ENCODE measurements at regions not wholly inside any gene's neighbourhood (a gene's known extent, or its start where the extent isn't known, plus 50 kb on each side); places are given as distances from the start of the nearest gene placed in this dataset.

- DNase-seq = no peak
- H3K4me2 ChIP-seq (ENCODE audit: insufficient read depth, low read length) = no peak overlapping the region
Measured at GRCh38 chr13:33933810-33934209, 115.9 kb downstream of the RFC3 start.

DNA sequence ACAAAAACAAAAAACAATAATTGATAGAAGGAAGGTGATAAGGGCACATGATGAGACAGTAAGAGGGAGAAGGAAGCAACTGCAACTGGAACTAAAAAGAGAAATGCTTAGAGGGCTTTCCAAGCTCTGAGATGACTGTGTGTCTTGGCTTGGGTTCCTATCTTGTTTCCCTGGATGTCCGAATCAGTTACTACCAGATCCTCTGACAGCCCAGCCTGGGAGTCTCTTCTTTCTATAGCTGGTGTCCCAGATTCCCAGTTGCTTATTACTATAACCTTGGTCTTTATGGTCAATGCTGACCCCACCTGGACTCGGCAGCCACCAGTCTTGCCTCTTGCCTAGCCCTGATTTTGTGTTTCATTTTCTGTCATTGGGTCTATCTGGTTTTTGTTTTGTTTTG, 116.4 kb downstream of the RFC3 start:
- H3K27ac ChIP-seq (ENCODE audit: low read length) = no peak overlapping the region
- H2AFZ ChIP-seq (ENCODE audit: low read depth, low read length) = no peak overlapping the region
- H3K27me3 ChIP-seq (ENCODE audit: insufficient read depth, low read length, poor library complexity) = no peaks in the 10 kb centered on the region
- TF ChIP-seq, protein P1, sequence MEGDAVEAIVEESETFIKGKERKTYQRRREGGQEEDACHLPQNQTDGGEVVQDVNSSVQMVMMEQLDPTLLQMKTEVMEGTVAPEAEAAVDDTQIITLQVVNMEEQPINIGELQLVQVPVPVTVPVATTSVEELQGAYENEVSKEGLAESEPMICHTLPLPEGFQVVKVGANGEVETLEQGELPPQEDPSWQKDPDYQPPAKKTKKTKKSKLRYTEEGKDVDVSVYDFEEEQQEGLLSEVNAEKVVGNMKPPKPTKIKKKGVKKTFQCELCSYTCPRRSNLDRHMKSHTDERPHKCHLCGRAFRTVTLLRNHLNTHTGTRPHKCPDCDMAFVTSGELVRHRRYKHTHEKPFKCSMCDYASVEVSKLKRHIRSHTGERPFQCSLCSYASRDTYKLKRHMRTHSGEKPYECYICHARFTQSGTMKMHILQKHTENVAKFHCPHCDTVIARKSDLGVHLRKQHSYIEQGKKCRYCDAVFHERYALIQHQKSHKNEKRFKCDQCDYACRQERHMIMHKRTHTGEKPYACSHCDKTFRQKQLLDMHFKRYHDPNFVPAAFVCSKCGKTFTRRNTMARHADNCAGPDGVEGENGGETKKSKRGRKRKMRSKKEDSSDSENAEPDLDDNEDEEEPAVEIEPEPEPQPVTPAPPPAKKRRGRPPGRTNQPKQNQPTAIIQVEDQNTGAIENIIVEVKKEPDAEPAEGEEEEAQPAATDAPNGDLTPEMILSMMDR (IDR thresholded peaks at IDR 0.05; ENCODE audit: borderline replicate concordance, extremely low read depth, low read length, poor library complexity, severe bottlenecking) = no peak
- TF ChIP-seq EZH2 (IDR thresholded peaks at IDR 0.05; ENCODE audit: borderline replicate concordance, low read depth, low read length, severe bottlenecking) = no peak
- H3K79me2 ChIP-seq (ENCODE audit: insufficient read depth, low read length) = no peaks in the 10 kb centered on the region
- no peaks in the 10 kb centered on the region for H3K4me1 ChIP-seq (ENCODE audit: insufficient read depth, low read length)
- H4K20me1 ChIP-seq (ENCODE audit: insufficient read depth, low read length) = no peaks in the 10 kb centered on the region
- no peaks in the 10 kb centered on the region for H3K9me3 ChIP-seq (ENCODE audit: insufficient read depth, low read length, severe bottlenecking)
- DNase-seq (no peak), ATAC-seq (ENCODE audit: insufficient read depth, low read depth) (no peak)
- H3K4me3 ChIP-seq (ENCODE audit: low read depth in 1 of 2, low read length in 2 of 2) = no peak overlapping the region
- no peak overlapping the region for H3K4me2 ChIP-seq (ENCODE audit: insufficient read depth, low read length)
- H3K9ac ChIP-seq (ENCODE audit: low read depth, low read length) = no peak overlapping the region
- no peaks in the 10 kb centered on the region for H3K36me3 ChIP-seq (ENCODE audit: insufficient read depth, low read length)

More at GRCh38 chr13:33933810-33934209, 115.9 kb downstream of the RFC3 start:
- Histone ChIP-seq H3K79me2 (ENCODE audit: insufficient read depth, low read length) (no peaks in the 10 kb centered on the region), H3K27me3 (ENCODE audit: insufficient read depth, low read length, poor library complexity) (no peaks in the 10 kb centered on the region), H3K4me3 (ENCODE audit: low read depth in 1 of 2, low read length in 2 of 2) (no peak overlapping the region), H3K9me3 (ENCODE audit: insufficient read depth, low read length, severe bottlenecking) (no peaks in the 10 kb centered on the region), H3K27ac (ENCODE audit: low read length) (no peak overlapping the region), H3K36me3 (ENCODE audit: insufficient read depth, low read length) (no peaks in the 10 kb centered on the region), H3K9ac (ENCODE audit: low read depth, low read length) (no peak overlapping the region), H2AFZ (ENCODE audit: low read depth, low read length) (no peak overlapping the region), H4K20me1 (ENCODE audit: insufficient read depth, low read length) (no peaks in the 10 kb centered on the region), H3K4me1 (ENCODE audit: insufficient read depth, low read length) (no peaks in the 10 kb centered on the region)
- ATAC-seq (ENCODE audit: insufficient read depth, low read depth) = no peak
- TF ChIP-seq, protein P1 (IDR thresholded peaks at IDR 0.05; ENCODE audit: borderline replicate concordance, extremely low read depth, low read length, poor library complexity, severe bottlenecking) = no peak
- TF ChIP-seq EZH2 (IDR thresholded peaks at IDR 0.05; ENCODE audit: borderline replicate concordance, low read depth, low read length, severe bottlenecking) = no peak

DNA sequence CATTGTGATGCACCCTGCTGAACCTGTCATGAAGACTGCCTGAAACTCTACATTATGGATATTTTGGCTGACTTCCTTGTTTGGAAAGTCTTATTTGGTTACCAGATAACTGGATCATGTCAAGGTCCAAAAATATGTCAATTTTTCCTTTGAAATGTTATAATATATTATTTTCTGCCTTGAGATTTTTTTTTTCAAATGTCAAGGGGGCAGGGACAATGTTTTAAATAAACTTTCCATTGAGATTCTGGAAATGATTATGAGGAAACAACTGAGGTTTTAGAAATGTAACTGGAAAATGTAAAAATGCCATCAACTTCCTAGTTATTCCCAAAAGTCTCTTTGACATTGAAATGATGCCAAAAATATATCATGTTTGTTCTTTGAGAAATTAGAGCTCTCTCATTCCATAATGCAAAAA, 117.0 kb downstream of the RFC3 start:
- Histone ChIP-seq H4K20me1 (ENCODE audit: insufficient read depth, low read length) (no peaks in the 10 kb centered on the region), H3K4me1 (ENCODE audit: insufficient read depth, low read length) (no peaks in the 10 kb centered on the region), H3K27ac (ENCODE audit: low read length) (no peak overlapping the region), H3K4me2 (ENCODE audit: insufficient read depth, low read length) (no peak overlapping the region), H3K9ac (ENCODE audit: low read depth, low read length) (no peak overlapping the region), H3K79me2 (ENCODE audit: insufficient read depth, low read length) (no peaks in the 10 kb centered on the region), H3K9me3 (ENCODE audit: insufficient read depth, low read length, severe bottlenecking) (no peaks in the 10 kb centered on the region), H3K27me3 (ENCODE audit: insufficient read depth, low read length, poor library complexity) (no peaks in the 10 kb centered on the region), H2AFZ (ENCODE audit: low read depth, low read length) (no peak overlapping the region), H3K36me3 (ENCODE audit: insufficient read depth, low read length) (no peaks in the 10 kb centered on the region), H3K4me3 (ENCODE audit: low read depth in 1 of 2, low read length in 2 of 2) (no peak overlapping the region)
- TF ChIP-seq, protein P1 (IDR thresholded peaks at IDR 0.05; ENCODE audit: borderline replicate concordance, extremely low read depth, low read length, poor library complexity, severe bottlenecking) = no peak
- no peak for TF ChIP-seq EZH2 (IDR thresholded peaks at IDR 0.05; ENCODE audit: borderline replicate concordance, low read depth, low read length, severe bottlenecking)
- ATAC-seq (ENCODE audit: insufficient read depth, low read depth) (no peak), DNase-seq (no peak)

- H3K4me1 ChIP-seq (ENCODE audit: insufficient read depth, low read length) = no peaks in the 10 kb centered on the region
- no peak for ATAC-seq (ENCODE audit: insufficient read depth, low read depth)
Measured at GRCh38 chr13:33935969-33936368, 118.0 kb downstream of the RFC3 start.

More at GRCh38 chr13:33935969-33936368, 118.0 kb downstream of the RFC3 start:
- Histone ChIP-seq H3K4me2 (ENCODE audit: insufficient read depth, low read length) (no peak overlapping the region), H3K79me2 (ENCODE audit: insufficient read depth, low read length) (no peaks in the 10 kb centered on the region), H3K4me3 (ENCODE audit: low read depth in 1 of 2, low read length in 2 of 2) (no peak overlapping the region), H4K20me1 (ENCODE audit: insufficient read depth, low read length) (no peaks in the 10 kb centered on the region), H3K27ac (ENCODE audit: low read length) (no peak overlapping the region), H3K36me3 (ENCODE audit: insufficient read depth, low read length) (no peaks in the 10 kb centered on the region), H3K9me3 (ENCODE audit: insufficient read depth, low read length, severe bottlenecking) (no peaks in the 10 kb centered on the region), H3K9ac (ENCODE audit: low read depth, low read length) (no peak overlapping the region), H3K27me3 (ENCODE audit: insufficient read depth, low read length, poor library complexity) (no peaks in the 10 kb centered on the region), H2AFZ (ENCODE audit: low read depth, low read length) (no peak overlapping the region)
- DNase-seq = no peak
- TF ChIP-seq EZH2 (IDR thresholded peaks at IDR 0.05; ENCODE audit: borderline replicate concordance, low read depth, low read length, severe bottlenecking) = no peak
- TF ChIP-seq, protein P1 (IDR thresholded peaks at IDR 0.05; ENCODE audit: borderline replicate concordance, extremely low read depth, low read length, poor library complexity, severe bottlenecking) = no peak

All from DND-41 (cell line).